Endothelial cell of umbilical vein (primary cell): ENCODE measurements at regions not wholly inside any gene's neighbourhood (a gene's known extent, or its start where the extent isn't known, plus 50 kb on each side); places are given as distances from the start of the nearest gene placed in this dataset.
A peak's percentile ranks its signal among the peaks of the same experiment; 100 is the strongest.

Experiments
- BruUV-seq: library from RNA; stranded (reverse); fragments of 400-500 nt; replicated peaks from 2 replicates; lab custom pipeline; 2021; lab: Mats Ljungman, UMichigan
- CTCF ChIA-PET: fragments of 300-600, 350-600 bp; sonication (Branson Sonifier 250); formaldehyde crosslinking; loops from one replicate; lab custom pipeline; 2021; ENCODE audit warnings: antibody characterized with exemption, inconsistent platforms; lab: Charles Lee
- POLR2A ChIA-PET: fragments of 300-600, 350-600 bp; sonication (Branson Sonifier 250); formaldehyde crosslinking; loops from one replicate; lab custom pipeline; 2021; ENCODE audit warnings: antibody characterized with exemption, inconsistent platforms; lab: Charles Lee
- DNase-seq: peaks from one replicate; pipeline ENCODE4 v3.0.0-alpha.2; 2011; ENCODE audit warnings: low read depth, low spot score
- FAIRE-seq: peaks from 2 replicates; lab custom pipeline; 2011; peaks lifted over from hg19 to GRCh38; lab: Jason Lieb, UNC
- H2AFZ ChIP-seq: 2 replicates; pipeline ENCODE4 v1.6.0; 2012; ENCODE audit warnings: low read depth, low read length, control low read depth, inconsistent platforms
- H3K27ac ChIP-seq: 2 replicates; pipeline ENCODE4 v1.5.1; 2011; ENCODE audit warnings: low read depth, mild to moderate bottlenecking, control low read depth, low read length, moderate library complexity; ENCODE audit not compliant: insufficient read depth
- H3K27me3 ChIP-seq, 2 experiments: 2 replicates each; pipeline versions ENCODE4 v1.6.0 to v1.6.1; 2011; ENCODE audit warnings: low read length in 2 of 2, mixed read lengths in 1 of 2; ENCODE audit not compliant: control insufficient read depth in 2 of 2, insufficient read depth in 2 of 2
- H3K36me3 ChIP-seq, 2 experiments: 2 replicates in 1 of 2; 3 replicates in 1 of 2; pipeline ENCODE4 v1.5.1; 2011; ENCODE audit warnings: low read length in 2 of 2, mild to moderate bottlenecking in 1 of 2, moderate library complexity in 1 of 2; ENCODE audit not compliant: control insufficient read depth in 2 of 2, insufficient read depth in 2 of 2; ENCODE audit errors: extremely low read depth in 1 of 2
- H3K4me1 ChIP-seq: 3 replicates; pipeline ENCODE4 v1.5.1; 2011; ENCODE audit warnings: mild to moderate bottlenecking, low read length; ENCODE audit not compliant: control insufficient read depth, insufficient read depth; ENCODE audit errors: extremely low read depth
- H3K4me2 ChIP-seq: 2 replicates; pipeline ENCODE4 v1.6.1; 2011; ENCODE audit warnings: low read length, control low read depth, mixed read lengths; ENCODE audit not compliant: insufficient read depth
- H3K4me3 ChIP-seq, 3 experiments: fragments of 200-600 bp in 1 of 3; sonication (generic), shearing (Covaris generic) in 1 of 3; replicated peaks in 1 of 3; 2 replicates each; pipeline ENCODE4 v1.5.1; 2011 to 2016; ENCODE audit warnings: control low read depth in 3 of 3, low read length in 3 of 3, mild to moderate bottlenecking in 2 of 3, inconsistent platforms in 1 of 3, low read depth in 1 of 3, moderate library complexity in 1 of 3; ENCODE audit not compliant: insufficient read depth in 1 of 3
- H3K79me2 ChIP-seq: 2 replicates; pipeline ENCODE4 v1.6.0; 2012; ENCODE audit warnings: low read length, inconsistent platforms; ENCODE audit not compliant: control insufficient read depth, insufficient read depth
- H3K9ac ChIP-seq: replicated peaks from 2 replicates; pipeline ENCODE3; 2011; ENCODE audit warnings: low read length, control low read depth; ENCODE audit not compliant: insufficient read depth; ENCODE audit errors: extremely low read depth
- H3K9me1 ChIP-seq: replicated peaks from 3 replicates; pipeline ENCODE4 v1.6.0; 2011; ENCODE audit warnings: mild to moderate bottlenecking, low read length; ENCODE audit not compliant: control insufficient read depth, insufficient read depth; ENCODE audit errors: extremely low read depth
- H3K9me3 ChIP-seq: replicated peaks from 2 replicates; pipeline ENCODE4 v1.5.1; 2012; ENCODE audit warnings: low read length, inconsistent platforms; ENCODE audit not compliant: control insufficient read depth, insufficient read depth
- H4K20me1 ChIP-seq: replicated peaks from 2 replicates; pipeline ENCODE3; 2011; ENCODE audit warnings: mild to moderate bottlenecking, low read length; ENCODE audit not compliant: control insufficient read depth, insufficient read depth; ENCODE audit errors: extremely low read depth
- CTCF ChIP-seq, 2 donors: IDR thresholded peaks; 1 replicate in 1 of 2; 2 replicates in 1 of 2; pipeline ENCODE4 v1.5.1; 2011; ENCODE audit warnings: low read length in 2 of 2, mild to moderate bottlenecking in 2 of 2, moderate library complexity in 2 of 2, control low read depth in 1 of 2, inconsistent platforms in 1 of 2, low read depth in 1 of 2; ENCODE audit not compliant: insufficient read depth in 1 of 2; ENCODE audit errors: extremely low read depth in 1 of 2
- EZH2 ChIP-seq: IDR thresholded peaks from 2 replicates; pipeline ENCODE4 v1.6.1; 2012; ENCODE audit warnings: borderline replicate concordance, low read depth, mild to moderate bottlenecking, moderate library complexity, low read length, inconsistent platforms; ENCODE audit not compliant: severe bottlenecking
- FOS ChIP-seq: IDR thresholded peaks from 2 replicates; pipeline ENCODE4 v1.6.1; 2011; ENCODE audit warnings: mild to moderate bottlenecking, low read length, moderate library complexity, borderline replicate concordance; ENCODE audit not compliant: insufficient read depth
- GATA2 ChIP-seq: IDR thresholded peaks from 2 replicates; pipeline ENCODE4 v1.7.0; 2011; ENCODE audit warnings: low read depth, mild to moderate bottlenecking, moderate library complexity, mixed read lengths, low read length; ENCODE audit not compliant: insufficient read length, insufficient read depth
- JUN ChIP-seq: IDR thresholded peaks from 2 replicates; pipeline ENCODE4 v1.6.1; 2011; ENCODE audit warnings: borderline replicate concordance, low read depth; ENCODE audit not compliant: insufficient read length, insufficient read depth
- MAX ChIP-seq: IDR thresholded peaks from 2 replicates; pipeline ENCODE4 v1.6.1; 2011; ENCODE audit not compliant: insufficient read depth, insufficient read length
- MYC ChIP-seq: IDR thresholded peaks from one replicate; pipeline ENCODE4 v1.6.1; 2011; ENCODE audit warnings: mild to moderate bottlenecking, low read depth, low read length
- POLR2A ChIP-seq: IDR thresholded peaks from 2 replicates; pipeline ENCODE4 v1.6.1; 2012; ENCODE audit warnings: low read depth, mild to moderate bottlenecking, control low read depth, low read length
- POLR2AphosphoS5 ChIP-seq: IDR thresholded peaks from 2 replicates; pipeline ENCODE4 v1.6.1; 2012; ENCODE audit warnings: low read depth, mild to moderate bottlenecking, control low read depth, low read length, moderate library complexity; ENCODE audit not compliant: insufficient read depth
- dilution Hi-C: fragments of 300-500 bp; cut with MboI; formaldehyde crosslinking; loops from one replicate; pipeline ENCODE4 v1.15.0; 2019; ENCODE audit warnings: low sequenced_read_pairs; ENCODE audit not compliant: extremely low pct_ligation_motif_present
- intact Hi-C: fragments of 100-400 bp; cut with micrococcal nuclease; formaldehyde crosslinking; loops from one replicate; pipeline ENCODE4 v1.10.0; 2022

GRCh38 chr3:110687138-110687537, 384.5 kb upstream of the NECTIN3 start:
- no peaks in the 10 kb centered on the region for H3K9me3 ChIP-seq
- no peaks in the 10 kb centered on the region for H4K20me1 ChIP-seq
- ChIA-PET CTCF (interaction anchor here (0.9 kb wide), 1 partner anchor 174 kb away, joined by 3 read pairs; no protein-coding TSS in a partner anchor), POLR2A (no interaction called here)
- H3K4me1 ChIP-seq, result peaks cover 9% of the 10 kb centered on the region
- H3K4me3 ChIP-seq, result no peak overlapping the region
- dilution Hi-C loops (no loop called here), intact Hi-C loops (no loop called here)
- no peaks in the 10 kb centered on the region for H3K79me2 ChIP-seq
- TF ChIP-seq CTCF (IDR thresholded peaks at IDR 0.05; ENCODE audit: extremely low read depth in 1 of 2, insufficient read depth in 1 of 2, low read depth in 1 of 2, low read length in 2 of 2), result no peak
- no peak for TF ChIP-seq JUN
- TF ChIP-seq FOS, result peak; percentile 50
- TF ChIP-seq MAX, result no peak
- TF ChIP-seq GATA2, result peak; percentile 46
- H2AFZ ChIP-seq, result no peak overlapping the region
- no peak overlapping the region for H3K9ac ChIP-seq
- FAIRE-seq, result peak; percentile 12
- no peak overlapping the region for H3K4me2 ChIP-seq
- no peaks in the 10 kb centered on the region for H3K9me1 ChIP-seq
- H3K36me3 ChIP-seq, result no peaks in the 10 kb centered on the region
- no TSS peak for BruUV-seq
- no peaks in the 10 kb centered on the region for H3K27me3 ChIP-seq
- H3K27ac ChIP-seq, result no peak overlapping the region
- DNase-seq, result no peak

GRCh38 chr3:110697961-110698360, 373.7 kb upstream of the NECTIN3 start:
- dilution Hi-C loops (no loop called here), intact Hi-C loops (no loop called here)
- BruUV-seq, result no TSS peak
- Histone ChIP-seq H3K9me1 (no peaks in the 10 kb centered on the region), H3K9ac (no peak overlapping the region), H3K79me2 (no peaks in the 10 kb centered on the region), H3K9me3 (no peaks in the 10 kb centered on the region), H3K4me3 (no peak overlapping the region), H3K27me3 (no peaks in the 10 kb centered on the region), H3K4me2 (no peak overlapping the region), H3K4me1 (peaks cover 4% of the 10 kb centered on the region), H4K20me1 (no peaks in the 10 kb centered on the region), H2AFZ (peak overlapping the region; percentile 44), H3K36me3 (no peaks in the 10 kb centered on the region), H3K27ac (no peak overlapping the region)
- ChIA-PET POLR2A (no interaction called here), CTCF (no interaction called here)
- DNase-seq (peak; percentile 64), FAIRE-seq (no peak)
- no peak for TF ChIP-seq POLR2AphosphoS5
- TF ChIP-seq MAX, result no peak
- no peak for TF ChIP-seq POLR2A
- no peak for TF ChIP-seq GATA2
- TF ChIP-seq EZH2, result no peak
- TF ChIP-seq MYC, result no peak
- TF ChIP-seq CTCF (IDR thresholded peaks at IDR 0.05; ENCODE audit: extremely low read depth in 1 of 2, insufficient read depth in 1 of 2, low read depth in 1 of 2, low read length in 2 of 2), result no peak
- TF ChIP-seq JUN, result no peak
- no peak for TF ChIP-seq FOS
